Keratinocyte (primary cell): ENCODE measurements at regions not wholly inside any gene's neighbourhood (a gene's known extent, or its start where the extent isn't known, plus 50 kb on each side); places are given as distances from the start of the nearest gene placed in this dataset.

Source experiments
- DNase-seq: peaks from one replicate; pipeline ENCODE4 v3.0.0-alpha.2; 2011; ENCODE audit warnings: low read depth, missing footprints, low spot score
- FAIRE-seq: peaks from 2 replicates; lab custom pipeline; 2011; peaks lifted over from hg19 to GRCh38; lab: Jason Lieb, UNC
- H2AFZ ChIP-seq: 2 replicates; pipeline ENCODE4 v1.6.0; 2012; ENCODE audit warnings: low read length, control low read depth, inconsistent platforms; ENCODE audit not compliant: control insufficient read depth
- H3K27ac ChIP-seq: 2 replicates; pipeline ENCODE4 v1.5.1; 2011; ENCODE audit warnings: low read length; ENCODE audit not compliant: control insufficient read depth, insufficient read depth
- H3K27me3 ChIP-seq: 3 replicates; pipeline ENCODE4 v1.6.0; 2011; ENCODE audit warnings: low read length; ENCODE audit not compliant: control insufficient read depth, insufficient read depth; ENCODE audit errors: extremely low read depth
- H3K36me3 ChIP-seq, 2 experiments: 2 replicates in 1 of 2; 3 replicates in 1 of 2; pipeline ENCODE4 v1.5.1; 2011; ENCODE audit warnings: low read length in 2 of 2, mild to moderate bottlenecking in 1 of 2; ENCODE audit not compliant: control insufficient read depth in 2 of 2, insufficient read depth in 2 of 2; ENCODE audit errors: extremely low read depth in 1 of 2
- H3K4me1 ChIP-seq: 3 replicates; pipeline ENCODE4 v1.5.1; 2011; ENCODE audit warnings: low read length; ENCODE audit not compliant: control insufficient read depth, insufficient read depth; ENCODE audit errors: extremely low read depth
- H3K4me2 ChIP-seq: 3 replicates; pipeline ENCODE4 v1.6.0; 2011; ENCODE audit warnings: low read depth, low read length; ENCODE audit not compliant: control insufficient read depth, insufficient read depth; ENCODE audit errors: extremely low read depth
- H3K4me3 ChIP-seq, 3 experiments: fragments of 200-600 bp in 1 of 3; sonication (generic) in 1 of 3; 2 replicates in 2 of 3; 3 replicates in 1 of 3; pipeline ENCODE4 v1.5.1; 2011 to 2016; ENCODE audit warnings: low read length in 3 of 3, mild to moderate bottlenecking in 3 of 3, control low read depth in 2 of 3, inconsistent platforms in 1 of 3, low read depth in 1 of 3, mixed read lengths in 1 of 3, mixed run types in 1 of 3, moderate library complexity in 1 of 3; ENCODE audit not compliant: control insufficient read depth in 2 of 3, insufficient read depth in 2 of 3; ENCODE audit errors: extremely low read depth in 1 of 3
- H3K79me2 ChIP-seq: 2 replicates; pipeline ENCODE4 v1.6.0; 2012; ENCODE audit warnings: low read length; ENCODE audit not compliant: control insufficient read depth, insufficient read depth
- H3K9ac ChIP-seq: 3 replicates; pipeline ENCODE4 v1.6.0; 2011; ENCODE audit warnings: low read length; ENCODE audit not compliant: control insufficient read depth, insufficient read depth; ENCODE audit errors: extremely low read depth
- H3K9me1 ChIP-seq: 3 replicates; pipeline ENCODE4 v1.6.0; 2011; ENCODE audit warnings: low read length; ENCODE audit not compliant: control insufficient read depth, insufficient read depth; ENCODE audit errors: extremely low read depth
- H3K9me3 ChIP-seq: 2 replicates; pipeline ENCODE4 v1.5.1; 2012; ENCODE audit warnings: low read depth, low read length; ENCODE audit not compliant: control insufficient read depth
- H4K20me1 ChIP-seq: 3 replicates; pipeline ENCODE4 v1.6.0; 2011; ENCODE audit warnings: low read length; ENCODE audit not compliant: control insufficient read depth, insufficient read depth; ENCODE audit errors: extremely low read depth
- EZH2 ChIP-seq: IDR thresholded peaks from one replicate; pipeline ENCODE4 v1.6.1; 2012; ENCODE audit warnings: inconsistent platforms, mild to moderate bottlenecking, low read length, moderate library complexity
- dilution Hi-C: fragments of 300-500 bp; cut with MboI; formaldehyde crosslinking; loops from one replicate; pipeline ENCODE4 v1.7.0; 2020; ENCODE audit warnings: low sequenced_read_pairs; ENCODE audit not compliant: extremely low pct_ligation_motif_present
- TF ChIP-seq, protein P1 (sequence below), 3 experiments: IDR thresholded peaks in 1 of 3; conservative IDR thresholded peaks in 1 of 3; optimal IDR thresholded peaks in 1 of 3; 2 replicates in 2 of 3; 3 replicates in 1 of 3; pipeline versions ENCODE3 to v1.5.1; 2011; ENCODE audit warnings: low read length in 3 of 3, mild to moderate bottlenecking in 3 of 3, moderate library complexity in 2 of 3, control low read depth in 1 of 3, inconsistent platforms in 1 of 3; ENCODE audit not compliant: insufficient read depth in 2 of 3; ENCODE audit errors: extremely low read depth in 1 of 3

DNA sequence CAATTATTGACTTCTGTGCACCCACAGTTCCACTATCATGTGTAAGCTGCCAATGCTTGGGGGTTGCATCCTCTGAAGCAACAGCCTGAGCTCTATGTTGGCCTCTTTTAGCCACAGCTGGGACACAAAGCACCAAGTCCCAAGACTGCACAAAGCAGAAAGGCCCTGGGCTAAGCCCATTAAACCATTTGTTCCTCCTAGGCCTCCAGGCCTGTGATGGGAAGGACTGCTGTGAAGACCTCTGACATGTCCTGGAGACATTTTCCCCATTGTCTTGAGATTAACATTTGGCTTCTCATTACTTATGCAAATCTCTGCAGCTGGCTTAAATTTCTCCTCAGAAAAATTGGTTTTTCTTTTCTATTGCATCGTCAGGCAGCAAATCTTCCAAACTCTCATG lies 123.7 kb upstream of the DEPDC1 start:
- H3K27me3 ChIP-seq, result no peaks in the 10 kb centered on the region
- peaks cover 8% of the 10 kb centered on the region for H3K9me3 ChIP-seq
- dilution Hi-C loops, result no loop called here
- no peak overlapping the region for H3K4me3 ChIP-seq
- no peaks in the 10 kb centered on the region for H3K9me1 ChIP-seq
- no peaks in the 10 kb centered on the region for H3K36me3 ChIP-seq
- DNase-seq (no peak), FAIRE-seq (no peak)
- H2AFZ ChIP-seq, result no peak overlapping the region
- H3K9ac ChIP-seq, result no peak overlapping the region
- H4K20me1 ChIP-seq, result no peaks in the 10 kb centered on the region
- H3K79me2 ChIP-seq, result no peaks in the 10 kb centered on the region
- no peak overlapping the region for H3K4me2 ChIP-seq
- H3K27ac ChIP-seq, result no peak overlapping the region
- no peak for TF ChIP-seq EZH2
- TF ChIP-seq, protein P1, sequence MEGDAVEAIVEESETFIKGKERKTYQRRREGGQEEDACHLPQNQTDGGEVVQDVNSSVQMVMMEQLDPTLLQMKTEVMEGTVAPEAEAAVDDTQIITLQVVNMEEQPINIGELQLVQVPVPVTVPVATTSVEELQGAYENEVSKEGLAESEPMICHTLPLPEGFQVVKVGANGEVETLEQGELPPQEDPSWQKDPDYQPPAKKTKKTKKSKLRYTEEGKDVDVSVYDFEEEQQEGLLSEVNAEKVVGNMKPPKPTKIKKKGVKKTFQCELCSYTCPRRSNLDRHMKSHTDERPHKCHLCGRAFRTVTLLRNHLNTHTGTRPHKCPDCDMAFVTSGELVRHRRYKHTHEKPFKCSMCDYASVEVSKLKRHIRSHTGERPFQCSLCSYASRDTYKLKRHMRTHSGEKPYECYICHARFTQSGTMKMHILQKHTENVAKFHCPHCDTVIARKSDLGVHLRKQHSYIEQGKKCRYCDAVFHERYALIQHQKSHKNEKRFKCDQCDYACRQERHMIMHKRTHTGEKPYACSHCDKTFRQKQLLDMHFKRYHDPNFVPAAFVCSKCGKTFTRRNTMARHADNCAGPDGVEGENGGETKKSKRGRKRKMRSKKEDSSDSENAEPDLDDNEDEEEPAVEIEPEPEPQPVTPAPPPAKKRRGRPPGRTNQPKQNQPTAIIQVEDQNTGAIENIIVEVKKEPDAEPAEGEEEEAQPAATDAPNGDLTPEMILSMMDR (optimal IDR thresholded peaks at IDR 0.05 in 1 of 3, IDR thresholded peaks at IDR 0.05 in 1 of 3, conservative IDR thresholded peaks at IDR 0.05 in 1 of 3; ENCODE audit: extremely low read depth in 1 of 3, insufficient read depth in 2 of 3, low read length in 3 of 3), result no peak
- H3K4me1 ChIP-seq, result peaks cover 4% of the 10 kb centered on the region

DNA sequence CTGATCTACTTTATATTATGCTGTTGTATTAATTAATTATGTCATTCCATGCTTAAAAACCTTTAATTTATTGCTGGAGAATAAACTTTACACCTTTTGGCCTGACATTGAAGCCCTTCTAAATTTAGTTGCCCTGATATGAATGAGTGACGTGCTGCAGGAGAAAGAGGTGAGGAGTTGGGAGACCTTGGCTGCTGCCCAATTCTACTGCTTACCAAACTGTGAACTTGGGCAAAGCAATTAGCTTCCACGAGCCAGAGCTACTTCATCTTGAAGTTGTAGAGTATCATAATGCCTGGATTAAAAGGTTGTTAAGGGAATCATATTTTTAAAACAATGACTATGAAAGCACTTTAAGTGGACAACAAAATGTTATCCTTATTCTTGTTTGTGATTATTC lies 126.8 kb upstream of the DEPDC1 start:
- Histone ChIP-seq H4K20me1 (no peaks in the 10 kb centered on the region), H3K4me1 (peaks cover 4% of the 10 kb centered on the region), H3K9me1 (no peaks in the 10 kb centered on the region), H3K36me3 (no peaks in the 10 kb centered on the region), H3K4me3 (no peak overlapping the region), H3K79me2 (no peaks in the 10 kb centered on the region), H3K9ac (no peak overlapping the region), H3K27ac (no peak overlapping the region), H3K27me3 (no peaks in the 10 kb centered on the region), H3K9me3 (peaks cover 8% of the 10 kb centered on the region), H2AFZ (no peak overlapping the region), H3K4me2 (no peak overlapping the region)
- no peak for DNase-seq
- FAIRE-seq, result no peak
- TF ChIP-seq EZH2, result no peak
- TF ChIP-seq, protein P1 (optimal IDR thresholded peaks at IDR 0.05 in 1 of 3, IDR thresholded peaks at IDR 0.05 in 1 of 3, conservative IDR thresholded peaks at IDR 0.05 in 1 of 3; ENCODE audit: extremely low read depth in 1 of 3, insufficient read depth in 2 of 3, low read length in 3 of 3), result no peak
- dilution Hi-C loops, result no loop called here
